ENCODE measurements at regions not wholly inside any gene's neighbourhood (a gene's known extent, or its start where the extent isn't known, plus 50 kb on each side); places are given as distances from the start of the nearest gene placed in this dataset.

GRCh38 chr15:93709708-93710107 lies 521.7 kb upstream of the MCTP2 start:
- no peak for DNase-seq (ENCODE audit: low spot score)

DNA sequence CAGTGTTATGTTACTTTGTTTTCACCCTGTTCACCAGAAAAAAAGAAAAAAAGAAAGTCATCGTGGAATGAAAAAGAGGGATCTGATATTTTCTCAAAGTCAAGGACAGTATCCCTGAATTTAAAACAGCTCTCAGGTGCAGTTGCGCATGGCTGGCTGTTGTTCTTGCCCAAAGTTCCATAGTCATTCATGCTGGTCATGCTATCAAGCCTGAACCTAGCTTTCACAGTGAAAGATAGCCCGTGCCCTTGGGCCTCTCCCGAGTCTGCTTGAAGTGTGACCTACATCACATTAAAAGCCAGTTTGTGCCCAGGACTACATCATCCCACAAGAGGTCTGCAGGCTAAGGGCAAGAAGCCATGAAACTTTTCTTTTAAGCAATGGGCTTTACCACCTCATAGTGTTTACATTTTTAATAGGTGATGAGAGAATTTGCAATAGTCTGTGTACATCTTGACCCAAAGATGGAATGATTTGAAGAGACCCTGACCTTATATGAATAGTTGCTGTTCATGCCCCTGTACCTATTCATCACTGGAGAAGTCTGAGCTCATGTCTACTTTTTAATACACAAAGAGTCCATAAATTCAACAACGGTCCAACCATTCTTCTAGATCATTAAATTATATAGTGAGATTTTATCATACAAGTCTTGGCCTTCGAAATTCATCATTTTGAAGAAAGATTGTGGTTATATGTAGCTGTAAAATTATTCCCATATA lies 522.5 kb upstream of the MCTP2 start:
- no peak for DNase-seq (ENCODE audit: low spot score)

GRCh38 chr15:93707751-93708150 lies 523.6 kb upstream of the MCTP2 start:
- DNase-seq (ENCODE audit: low spot score) = no peak

GRCh38 chr15:93706495-93707292 lies 524.7 kb upstream of the MCTP2 start:
- DNase-seq (ENCODE audit: low spot score) = no peak

DNA sequence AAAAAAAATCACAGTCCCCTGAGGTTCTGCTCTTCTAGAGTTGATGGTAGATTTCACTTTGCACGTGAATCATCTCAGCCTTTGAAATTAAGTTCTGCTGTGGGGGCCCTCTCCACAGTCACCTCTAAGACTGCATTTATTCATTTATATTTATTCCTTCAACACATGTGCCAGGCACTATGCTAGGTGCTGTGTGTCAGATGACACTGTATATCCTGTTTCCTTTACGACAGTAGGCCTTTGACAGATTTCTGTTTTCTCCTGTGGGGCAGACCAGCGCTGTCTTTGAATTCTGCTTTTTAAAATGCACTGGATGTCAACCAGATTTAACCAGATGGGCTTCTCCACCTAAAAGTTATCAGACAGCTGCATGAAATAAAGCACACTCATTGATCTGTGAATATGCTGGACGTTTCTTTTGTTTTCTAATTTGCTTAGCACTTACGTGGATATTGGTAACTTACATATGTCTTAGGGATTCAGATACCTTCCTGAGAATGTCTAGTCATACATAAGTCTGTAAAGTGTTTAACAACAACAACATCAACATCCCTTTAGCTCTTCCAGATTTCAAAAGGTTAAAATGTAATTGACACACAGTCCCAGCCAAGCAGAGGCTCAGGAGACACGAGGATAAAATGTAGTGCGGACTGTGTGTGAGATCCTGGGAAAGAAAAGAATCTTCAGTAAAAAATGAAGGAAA lies 525.5 kb upstream of the MCTP2 start:
- DNase-seq (ENCODE audit: low spot score) = no peak

DNA sequence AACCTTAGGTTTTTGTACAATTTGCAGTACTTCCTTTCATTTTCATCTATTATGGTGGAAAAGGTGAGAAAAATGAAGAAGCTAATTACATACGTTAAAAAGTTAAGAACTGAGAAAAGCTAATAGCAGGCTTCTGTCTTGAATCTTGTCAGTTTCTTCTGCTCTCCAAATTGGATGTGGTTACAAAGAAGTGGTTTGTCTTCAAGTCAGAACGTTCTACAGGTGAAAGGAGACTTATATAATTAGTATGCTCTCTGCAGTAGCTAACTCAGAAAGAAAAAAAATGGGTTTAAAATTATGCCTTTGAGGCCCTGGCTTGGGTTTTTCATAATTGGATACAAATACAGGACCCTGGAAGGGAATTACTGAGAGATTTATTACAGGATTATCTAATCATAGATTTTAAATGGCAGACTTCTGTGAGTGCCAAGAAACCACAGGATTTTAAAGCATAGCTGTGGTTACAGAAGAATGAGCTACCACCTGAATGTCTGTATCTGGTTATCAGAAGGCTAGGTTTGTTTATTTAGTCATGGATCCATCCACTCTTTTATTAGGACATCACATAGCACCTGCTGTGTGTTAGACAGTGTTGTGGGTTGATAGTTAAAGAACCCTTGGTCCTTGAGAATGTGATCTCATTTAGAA lies 528.1 kb upstream of the MCTP2 start:
- peak; percentile 70 for DNase-seq (ENCODE audit: low spot score)

GRCh38 chr15:93700051-93700450 lies 531.3 kb upstream of the MCTP2 start:
- DNase-seq (ENCODE audit: low spot score) = no peak

DNA sequence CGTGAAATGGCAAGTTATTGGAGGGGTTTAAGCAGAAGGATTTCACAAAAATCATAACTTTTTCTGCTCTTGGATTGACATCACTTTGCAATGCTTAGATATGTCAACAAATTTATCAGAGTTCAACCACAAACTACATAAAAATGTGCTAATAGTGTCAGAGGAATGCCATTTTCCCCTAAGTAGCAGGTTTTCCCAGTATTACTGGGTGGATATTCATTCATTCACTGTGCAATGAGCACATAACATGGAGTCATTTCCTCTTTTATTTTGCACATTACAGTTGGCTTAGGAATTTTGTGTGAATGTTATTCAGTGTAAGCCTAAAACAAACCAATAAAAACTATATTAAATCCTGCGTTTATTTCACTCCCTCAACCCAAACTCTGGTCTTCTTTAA lies 537.3 kb upstream of the MCTP2 start:
- DNase-seq (ENCODE audit: low spot score) = no peak

- DNase-seq (ENCODE audit: low spot score) = no peak
Observed at GRCh38 chr15:93683651-93684050, 547.7 kb upstream of the MCTP2 start.

- DNase-seq (ENCODE audit: low spot score) = no peak
Observed at GRCh38 chr15:93671387-93671943, 559.9 kb upstream of the MCTP2 start.

GRCh38 chr15:93670931-93671330 lies 560.4 kb upstream of the MCTP2 start:
- no peak for DNase-seq (ENCODE audit: low spot score)

- DNase-seq (ENCODE audit: low spot score) = no peak
Observed at GRCh38 chr15:93664213-93664956, 567.0 kb upstream of the MCTP2 start.

GRCh38 chr15:93662162-93662885 lies 569.0 kb upstream of the MCTP2 start:
- DNase-seq (ENCODE audit: low spot score) = no peak

DNA sequence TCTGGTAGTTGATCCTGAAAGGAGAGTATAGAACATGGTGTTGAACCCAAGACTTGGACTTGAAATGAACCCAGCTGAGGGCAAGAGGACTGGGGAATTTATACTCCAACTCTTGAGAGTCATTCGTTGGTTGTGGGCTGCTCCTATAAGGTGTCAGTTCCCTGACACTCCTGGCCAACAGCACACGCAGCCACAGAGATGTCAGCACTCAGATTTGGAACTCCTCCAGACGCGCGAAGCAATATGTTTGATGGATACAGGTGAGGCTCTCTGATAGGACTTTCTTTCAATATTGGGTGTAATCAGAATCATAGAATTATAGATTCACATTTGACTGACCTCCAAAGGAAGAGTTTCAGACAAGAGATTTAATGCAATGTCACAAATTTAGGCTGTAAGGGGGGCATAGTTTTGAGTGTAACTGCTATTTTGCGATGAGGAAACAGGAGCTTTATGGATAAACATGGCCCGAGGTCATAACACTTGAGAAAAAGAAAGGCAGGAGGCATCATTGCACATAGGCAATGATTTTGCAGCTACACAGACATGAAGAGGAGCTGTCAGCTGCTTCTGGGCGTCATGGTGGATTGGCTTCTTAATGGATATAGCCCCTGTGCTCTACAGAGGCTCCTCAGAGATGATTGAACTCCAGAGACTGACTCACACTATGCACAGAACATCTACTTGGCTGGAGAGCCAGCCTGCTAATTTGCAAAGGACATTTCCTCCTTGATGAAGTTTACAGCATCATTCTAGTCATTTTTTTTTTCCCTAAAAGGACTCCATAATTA lies 569.2 kb upstream of the RGMA start:
- no peak for DNase-seq (ENCODE audit: low spot score)

- peak; percentile 9 for DNase-seq (ENCODE audit: low spot score)
Observed at GRCh38 chr15:93656041-93656440, 567.0 kb upstream of the RGMA start.

DNA sequence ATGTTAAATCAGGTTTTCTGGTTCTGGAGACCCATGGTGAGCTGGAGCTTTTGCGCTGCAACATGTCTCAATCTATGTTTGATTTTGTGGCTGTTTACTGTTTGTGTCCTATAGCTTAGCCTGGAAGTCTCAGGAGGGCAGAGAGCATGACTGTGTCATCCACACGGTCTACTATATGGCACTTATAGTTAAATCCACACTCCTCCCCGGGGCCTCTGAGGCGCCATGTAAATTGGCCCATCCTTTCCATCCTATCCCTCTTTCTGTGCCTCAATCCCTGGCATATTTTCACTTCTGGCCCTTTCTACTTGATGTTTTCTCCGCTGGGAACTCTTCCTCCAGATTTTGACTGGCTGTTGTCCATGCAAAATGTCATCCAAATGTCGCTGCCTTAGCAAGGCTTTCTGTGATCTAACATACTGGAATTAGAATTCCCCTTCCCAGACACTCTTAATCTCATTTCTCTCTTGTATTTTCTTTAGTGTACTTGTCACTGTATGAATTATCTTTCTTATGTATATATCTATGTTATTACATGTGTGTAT lies 560.8 kb upstream of the RGMA start:
- no peak for DNase-seq (ENCODE audit: low spot score)

DNA sequence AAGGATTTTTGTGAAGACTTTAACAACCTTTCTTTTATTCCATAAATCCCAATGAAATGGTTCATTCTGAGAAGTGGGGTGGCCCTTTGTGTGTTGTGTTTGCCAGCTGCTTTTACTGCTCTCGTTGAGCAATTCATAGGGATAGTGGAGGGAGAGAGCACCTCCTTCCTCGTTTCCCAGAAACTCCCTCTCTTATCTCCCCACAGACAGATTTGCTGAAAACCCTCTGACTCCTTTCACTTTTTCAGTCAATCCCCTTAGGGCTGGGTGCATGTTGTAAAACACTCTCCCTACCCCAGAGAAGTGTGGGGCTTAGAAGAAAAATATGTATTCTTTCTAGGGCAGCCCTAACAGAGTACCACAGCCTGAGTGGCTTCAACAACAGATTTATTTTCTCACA lies 557.2 kb upstream of the RGMA start:
- no peak for DNase-seq (ENCODE audit: low spot score)

GRCh38 chr15:93645594-93645993 lies 556.6 kb upstream of the RGMA start:
- DNase-seq (ENCODE audit: low spot score) = no peak

DNA sequence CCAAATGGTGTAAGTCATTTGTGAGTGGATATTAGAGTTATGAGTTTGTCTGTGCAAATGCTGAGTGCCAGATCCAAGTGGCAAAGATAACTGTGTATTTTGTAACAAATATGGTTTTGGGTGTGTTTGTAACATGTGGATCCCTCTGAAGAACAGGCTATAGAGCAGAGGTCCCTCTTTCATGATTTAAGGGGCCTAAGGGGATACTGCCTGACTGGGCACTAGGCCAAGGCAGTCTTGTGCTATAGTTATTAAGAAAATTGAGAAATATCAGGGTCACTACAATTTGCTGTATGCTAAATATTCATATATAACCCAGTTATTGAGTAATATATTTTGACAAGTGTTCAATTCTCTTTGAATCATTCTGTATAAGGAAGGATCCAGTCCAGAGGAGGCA lies 555.6 kb upstream of the RGMA start:
- no peak for DNase-seq (ENCODE audit: low spot score)

Measured in SW480 (cell line).